HG03280 (cell line): ENCODE measurements at regions not wholly inside any gene's neighbourhood (a gene's known extent, or its start where the extent isn't known, plus 50 kb on each side); places are given as distances from the start of the nearest gene placed in this dataset.
"Not testable (repeated sequence)": the region's sequence is repeated elsewhere in the genome, so short reads cannot be mapped to it uniquely, and the experiment has no call there.

Source experiments
- ATAC-seq: cut with Tn5 transposase; IDR thresholded peaks from one replicate; pipeline ENCODE4 v1.9.1; 2021; ENCODE audit warnings: mild to moderate bottlenecking, moderate library complexity; ENCODE audit not compliant: unreplicated experiment

DNA sequence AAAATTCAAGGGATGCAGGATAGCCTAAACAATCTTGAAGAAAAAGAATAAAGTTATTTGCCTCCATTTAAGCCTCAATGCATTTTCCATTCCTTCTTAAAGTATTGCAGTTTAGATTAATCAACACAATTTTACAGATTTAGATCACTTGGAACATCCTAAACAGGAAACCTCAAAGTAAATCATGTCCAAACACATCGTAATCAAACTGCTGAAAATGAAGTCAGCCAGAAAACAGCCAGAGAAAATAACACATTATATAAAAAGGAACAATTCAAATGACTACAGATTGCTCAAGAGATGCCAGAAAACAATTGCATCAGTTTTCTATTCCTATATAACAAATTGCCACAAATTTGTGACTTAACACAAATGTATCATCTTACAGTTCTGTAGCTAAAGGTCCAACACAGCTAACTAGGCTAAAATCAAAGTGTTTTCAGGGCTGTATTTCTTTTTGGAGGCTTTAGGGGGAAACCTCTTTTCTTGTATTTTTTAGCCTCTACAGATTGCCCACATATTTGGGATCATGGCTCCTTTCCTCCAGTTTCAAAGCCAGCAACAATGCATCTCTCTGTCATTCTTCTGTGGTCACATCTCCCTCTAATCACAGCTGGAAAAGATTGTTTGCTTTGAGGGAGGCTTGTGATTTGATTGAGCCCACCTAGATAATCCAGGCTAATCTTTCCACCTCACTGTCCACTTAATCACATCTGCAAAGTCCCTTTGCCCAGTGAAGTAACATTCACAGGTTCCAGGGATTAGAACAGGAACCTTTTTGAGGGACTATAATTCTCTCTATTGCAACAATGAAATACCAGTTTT is 543.3 kb upstream of the UBE2E2 start:
- no peak for ATAC-seq

DNA sequence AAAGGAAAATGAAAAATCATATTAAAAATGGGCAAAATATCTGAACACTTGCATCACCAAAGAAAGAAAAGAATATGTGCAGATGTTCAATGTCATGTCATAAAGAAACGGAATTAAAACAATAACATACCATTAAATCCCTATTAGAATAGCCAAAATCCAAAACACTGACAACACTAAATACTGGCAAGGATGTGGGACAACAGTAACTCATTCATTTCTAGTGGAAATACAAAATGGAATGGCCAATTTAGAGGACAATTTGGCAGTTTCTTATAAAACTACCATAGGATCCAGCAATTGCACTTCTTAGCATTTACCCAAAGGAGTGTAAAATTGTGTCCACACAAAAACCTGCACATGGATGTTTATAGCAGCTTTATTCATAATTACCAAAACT is 542.5 kb upstream of the UBE2E2 start:
- no peak for ATAC-seq

DNA sequence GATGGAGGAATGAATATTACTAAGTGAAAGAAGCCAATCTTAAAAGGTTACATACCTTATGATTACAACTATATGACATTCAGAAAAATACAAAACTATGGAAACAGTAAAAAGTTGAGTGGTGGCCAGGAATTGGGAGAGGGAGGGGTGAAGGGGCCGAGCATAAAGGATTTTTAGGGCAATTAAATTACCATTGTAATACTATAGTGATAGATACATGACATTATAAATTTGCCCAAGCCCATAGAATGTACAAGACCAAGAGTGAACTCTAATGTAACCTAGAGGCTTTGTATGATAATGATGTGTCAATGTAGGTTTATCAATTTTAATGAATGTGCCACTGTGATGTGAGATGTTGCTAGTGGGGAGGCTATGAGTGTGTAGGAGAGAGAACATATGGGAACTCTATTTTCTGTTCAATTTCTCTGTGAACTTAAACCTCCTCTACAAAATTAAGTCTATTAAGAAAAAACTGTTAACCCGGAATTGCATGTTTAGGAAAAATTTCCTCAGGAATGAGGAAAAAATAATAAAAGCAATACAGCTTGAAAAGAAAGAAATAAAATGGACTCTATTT is 541.9 kb upstream of the UBE2E2 start:
- no peak for ATAC-seq

DNA sequence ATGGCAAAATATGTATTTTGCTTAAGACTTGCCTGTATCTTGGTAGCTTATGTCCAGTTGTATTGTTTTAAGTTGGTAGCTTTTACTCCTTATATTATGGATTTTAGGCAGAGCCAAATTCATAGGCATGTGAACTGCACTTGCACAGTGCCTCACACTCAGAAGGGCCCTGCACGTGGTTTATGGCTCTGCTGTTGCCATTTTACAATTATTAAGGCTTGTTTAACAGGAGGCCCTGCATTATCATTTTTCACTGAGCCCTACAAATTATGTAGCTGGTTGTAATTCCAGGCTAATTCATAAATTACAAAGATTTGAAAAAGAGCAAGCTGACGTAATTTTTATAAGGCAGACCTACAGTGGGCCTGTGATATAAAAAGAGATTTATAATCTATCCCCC is 537.6 kb upstream of the UBE2E2 start:
- ATAC-seq = no peak

DNA sequence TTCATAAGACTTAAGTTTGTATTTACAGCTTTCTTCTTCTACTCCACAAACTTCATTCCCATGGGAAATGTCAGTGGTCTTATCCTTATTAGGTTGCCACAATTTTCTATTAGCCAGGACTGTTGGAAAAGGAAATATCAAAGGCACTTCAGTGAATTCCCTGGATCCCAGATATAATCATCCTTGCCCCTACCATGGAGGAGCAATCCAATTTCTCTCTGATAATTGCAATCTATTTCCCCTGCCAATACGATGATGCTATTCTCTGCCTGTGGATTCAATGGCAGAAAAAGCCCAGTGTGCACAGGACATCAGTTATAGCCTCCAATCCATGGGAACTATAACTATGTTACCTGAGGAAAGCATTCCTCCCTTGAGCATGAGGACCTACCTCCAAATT is 536.4 kb upstream of the UBE2E2 start:
- no peak for ATAC-seq

DNA sequence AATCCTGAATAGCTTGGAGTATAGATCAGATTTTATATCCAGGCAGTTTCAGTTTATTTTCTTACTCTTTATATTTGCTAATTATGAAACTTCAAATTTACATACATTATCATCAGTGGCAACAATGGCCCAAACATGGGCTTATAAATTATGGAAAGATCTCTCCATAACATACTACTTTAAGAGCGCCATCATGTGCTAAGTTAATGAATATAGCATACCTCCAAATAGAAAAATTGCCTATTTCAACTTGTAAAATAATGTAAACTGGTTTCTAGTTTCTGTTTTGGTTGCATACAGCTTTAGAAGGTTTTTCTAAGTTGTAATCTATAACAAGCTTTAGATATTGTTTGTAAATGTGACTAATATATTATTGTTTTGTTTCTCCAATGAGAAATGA is 531.3 kb upstream of the UBE2E2 start:
- ATAC-seq = no peak

DNA sequence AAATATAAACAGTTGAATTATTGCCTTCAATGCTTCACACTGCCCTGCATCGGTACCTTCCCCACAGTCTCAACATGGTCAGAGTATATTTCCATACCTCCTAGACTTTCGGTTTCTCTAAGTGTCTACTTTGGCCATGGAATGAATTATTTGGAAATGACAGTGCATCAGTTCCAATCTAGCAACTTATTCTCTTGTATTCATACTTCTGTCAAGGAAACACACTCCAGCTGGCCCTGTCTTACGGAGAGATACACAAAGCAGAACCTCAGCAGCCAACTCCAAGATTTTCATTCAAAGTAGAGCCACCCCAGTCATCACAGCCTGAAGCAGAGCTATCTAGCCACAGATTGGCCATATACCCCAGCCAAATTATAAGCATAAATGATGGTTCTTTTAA is 518.4 kb upstream of the UBE2E2 start:
- no peak for ATAC-seq

DNA sequence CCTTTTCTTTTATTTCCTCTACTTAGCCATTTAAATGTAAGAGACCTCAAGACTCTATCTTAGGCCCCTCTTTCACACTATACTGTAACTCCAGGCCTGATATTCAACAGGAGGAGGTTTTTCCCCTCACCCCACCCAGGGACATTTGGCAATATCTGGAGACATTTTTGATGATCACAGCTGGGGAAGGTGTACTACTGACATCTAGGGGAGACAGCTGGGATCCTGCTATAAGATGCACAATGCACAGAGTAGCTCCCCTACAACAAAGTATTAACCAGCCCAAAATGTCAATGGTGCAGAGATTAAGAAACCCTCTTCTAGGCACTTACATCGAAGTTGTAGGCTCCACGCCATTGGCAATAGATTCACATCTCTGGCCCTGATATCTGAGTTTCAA is 517.5 kb upstream of the UBE2E2 start:
- ATAC-seq = no peak

DNA sequence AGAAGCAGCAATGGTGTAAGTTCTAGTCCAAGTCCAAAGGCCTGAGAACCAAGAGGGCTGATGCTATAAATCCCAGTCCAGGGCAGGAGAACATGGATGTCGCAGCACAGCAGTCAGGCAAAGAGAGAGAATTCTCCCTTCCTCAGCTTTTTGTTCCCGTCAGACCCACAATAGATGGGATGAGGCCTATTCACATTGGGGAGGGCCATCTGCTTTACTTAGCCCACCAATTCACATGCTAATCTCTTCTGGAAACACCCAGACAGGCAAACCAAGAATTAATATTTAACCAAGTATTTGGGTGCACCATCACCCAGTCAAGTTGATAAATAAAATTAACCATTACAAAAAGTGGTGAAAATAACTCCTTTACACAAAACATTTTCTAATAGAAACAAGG is 511.7 kb upstream of the UBE2E2 start:
- ATAC-seq = no peak

DNA sequence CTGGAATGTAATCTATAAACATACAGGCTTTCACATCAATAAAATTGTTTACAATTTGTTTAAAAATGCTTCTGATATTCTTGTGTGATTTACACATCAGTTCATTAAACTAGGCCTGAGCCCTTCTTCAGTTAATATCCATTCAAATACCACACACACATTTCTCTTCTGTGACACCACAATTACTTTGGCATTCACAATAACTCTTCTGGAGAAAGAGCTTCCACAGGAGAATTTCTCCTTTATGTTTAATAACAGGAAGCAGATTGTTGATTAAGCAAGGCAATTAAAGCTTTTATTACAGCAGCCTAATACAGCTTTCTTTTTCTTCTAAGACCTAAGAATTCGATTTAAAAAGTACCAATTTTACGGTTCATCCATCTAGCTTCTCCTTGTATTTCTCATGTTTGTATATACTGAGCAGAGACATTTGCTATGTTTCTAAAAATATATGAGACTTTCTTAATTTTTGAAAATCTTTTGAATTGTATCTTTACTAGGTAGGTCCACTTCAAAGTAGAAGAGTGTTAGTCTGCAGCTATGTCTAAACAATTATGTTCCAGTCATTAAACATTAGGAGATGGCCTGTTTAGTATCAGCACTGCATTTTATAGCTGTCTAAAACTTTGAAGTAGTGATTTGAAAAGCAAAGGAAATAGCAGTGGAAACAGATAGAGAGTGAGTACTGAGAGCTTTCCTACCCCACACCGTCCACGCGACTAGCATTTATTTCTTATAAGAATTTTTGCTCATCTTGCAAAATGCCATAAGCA is 511.1 kb upstream of the UBE2E2 start:
- ATAC-seq = no peak

DNA sequence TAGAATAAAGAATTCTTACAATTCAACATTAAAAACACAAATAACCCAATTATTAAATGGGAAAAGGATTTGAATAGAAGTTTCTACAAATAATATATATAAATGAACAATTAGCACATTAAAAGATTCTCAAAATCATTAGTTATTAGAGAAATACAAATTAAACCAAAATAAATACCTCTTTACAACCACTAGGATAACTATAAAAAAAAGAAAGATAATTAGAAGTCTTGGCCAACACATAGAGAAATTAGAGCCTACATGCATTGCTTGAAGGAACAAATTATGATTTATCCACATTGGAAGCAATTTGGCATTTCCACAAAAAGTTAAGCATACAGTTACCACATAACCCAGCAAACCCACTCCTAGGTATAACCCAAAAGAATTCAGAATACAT is 502.3 kb upstream of the UBE2E2 start:
- no peak for ATAC-seq

DNA sequence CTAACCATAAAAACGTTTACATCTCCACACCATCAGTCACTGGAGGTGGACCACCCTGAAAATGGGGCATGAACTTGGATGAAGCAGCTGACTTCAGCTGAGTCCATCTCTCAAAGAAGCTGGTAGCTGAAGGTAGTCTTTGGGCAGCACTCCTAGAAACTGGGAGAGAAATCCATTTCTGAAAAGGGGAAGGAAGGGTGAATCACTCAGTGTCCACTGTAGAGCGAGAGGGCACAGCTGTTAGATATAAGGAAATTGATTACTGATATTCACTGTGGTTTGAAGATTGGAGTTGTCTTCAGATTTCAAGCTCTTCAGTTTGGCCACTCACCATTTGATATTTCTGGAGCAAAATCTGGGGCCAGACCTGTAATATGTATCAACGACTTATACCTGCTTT is 499.0 kb upstream of the UBE2E2 start:
- no peak for ATAC-seq

DNA sequence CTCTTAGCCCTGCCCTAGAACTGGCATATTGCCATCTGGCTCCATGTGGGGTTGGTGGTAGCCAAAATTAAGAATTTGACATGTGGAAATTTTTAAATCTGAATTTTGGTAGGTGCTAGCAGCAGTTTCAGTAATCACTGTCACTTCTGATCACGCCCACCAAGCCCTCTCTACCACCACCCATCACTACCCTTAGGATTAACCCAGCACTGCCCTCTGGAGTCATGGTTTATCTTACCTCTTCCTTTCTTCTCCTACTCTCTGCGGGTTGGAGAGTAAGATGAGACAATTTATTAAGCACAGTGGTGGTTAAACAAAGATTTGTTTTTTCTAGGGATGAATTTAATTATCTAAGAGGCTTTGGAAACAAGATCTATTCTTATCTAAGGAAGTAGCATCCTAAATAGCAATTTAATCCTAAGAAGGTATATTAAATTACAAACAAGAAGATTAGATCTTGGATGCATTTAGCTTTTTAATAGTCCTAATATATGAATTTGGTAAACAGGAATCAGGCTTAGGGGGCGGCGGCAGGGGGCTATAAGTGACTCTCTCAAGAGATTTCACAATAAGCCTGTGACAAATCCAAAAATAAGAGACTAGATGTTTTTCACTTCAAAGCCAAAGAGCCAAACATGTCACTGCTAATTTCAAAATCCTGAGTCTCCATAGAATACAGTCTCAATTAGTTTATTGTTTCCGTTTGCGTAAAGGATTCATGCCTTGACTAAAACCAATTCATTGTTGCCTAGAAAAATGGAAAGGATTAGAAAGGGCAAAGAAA is 498.4 kb upstream of the UBE2E2 start:
- ATAC-seq = no peak

DNA sequence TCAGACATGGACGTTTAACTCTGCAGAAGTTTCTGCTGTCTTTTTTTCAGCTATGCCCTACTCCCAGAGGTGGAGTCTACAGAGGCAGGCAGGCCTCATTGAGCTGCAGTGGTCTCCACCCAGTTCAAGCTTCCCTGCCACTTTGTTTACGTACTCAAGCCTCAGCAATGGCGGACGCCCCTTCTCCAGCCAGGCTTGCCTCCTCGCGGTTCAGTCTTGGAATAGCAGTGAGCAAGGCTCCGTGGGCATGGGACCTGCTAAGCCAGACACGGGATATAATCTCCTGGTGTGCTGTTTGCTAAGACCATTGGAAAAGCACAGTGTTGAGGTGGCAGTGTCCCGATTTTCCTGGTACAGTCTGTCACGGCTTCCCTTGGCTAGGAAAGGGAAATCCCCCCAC is 496.2 kb upstream of the UBE2E2 start:
- not testable (repeated sequence) for ATAC-seq

DNA sequence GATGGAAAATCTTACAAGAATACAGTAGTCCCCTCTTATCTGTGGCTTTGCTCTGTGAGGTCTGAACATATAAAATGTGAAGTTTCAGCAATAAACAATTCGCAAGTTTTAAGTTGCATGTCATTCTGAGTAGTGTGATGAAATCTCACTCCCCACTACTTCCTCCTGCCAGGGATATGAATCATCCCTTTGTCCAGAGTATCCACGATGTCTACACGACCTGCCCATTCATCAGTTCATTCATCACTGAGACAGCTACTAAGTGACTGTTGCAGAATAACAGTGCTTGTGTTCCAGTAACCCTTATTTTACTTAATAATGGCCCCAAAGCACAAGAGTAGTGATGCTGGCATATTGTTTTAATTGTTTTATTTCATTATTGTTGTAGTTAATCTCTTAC is 489.2 kb upstream of the UBE2E2 start:
- no peak for ATAC-seq

DNA sequence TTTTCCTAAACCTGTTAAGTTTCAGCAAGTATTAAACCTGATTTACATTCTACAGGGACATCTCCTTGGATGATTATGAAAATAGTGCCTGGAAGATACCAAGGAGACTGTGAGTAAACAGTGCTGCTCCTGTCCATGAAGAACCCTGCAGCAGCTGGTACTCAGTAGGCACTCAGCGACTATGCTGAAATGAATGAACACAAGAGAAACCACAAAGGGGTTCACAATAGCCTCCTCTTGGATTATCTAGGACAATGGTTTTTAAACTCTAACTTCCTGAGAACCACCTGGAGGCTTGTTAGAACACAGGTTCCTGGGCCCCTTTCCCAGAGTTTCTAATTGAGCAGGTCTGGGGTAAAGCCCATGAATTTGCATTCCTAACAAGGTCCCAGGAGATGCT is 488.4 kb upstream of the UBE2E2 start:
- ATAC-seq = no peak

DNA sequence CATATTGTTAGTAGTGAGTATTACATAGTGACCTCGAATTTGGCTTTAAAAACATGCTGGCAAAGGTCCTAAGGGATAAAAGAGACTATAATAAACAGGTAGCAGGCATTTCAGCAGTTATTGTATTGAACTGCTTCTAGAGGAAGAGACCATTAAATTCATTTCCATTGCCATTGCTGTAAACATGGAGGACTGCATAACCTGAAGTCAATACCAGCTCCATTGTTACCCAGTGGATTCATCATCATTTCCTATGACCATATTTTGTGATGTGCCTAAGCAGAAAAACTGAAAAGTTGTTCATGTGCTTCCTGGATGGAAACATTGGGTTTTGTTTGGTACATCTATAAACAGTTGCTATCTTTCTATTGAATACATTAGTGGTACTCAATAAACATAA is 482.5 kb upstream of the UBE2E2 start:
- ATAC-seq = no peak

DNA sequence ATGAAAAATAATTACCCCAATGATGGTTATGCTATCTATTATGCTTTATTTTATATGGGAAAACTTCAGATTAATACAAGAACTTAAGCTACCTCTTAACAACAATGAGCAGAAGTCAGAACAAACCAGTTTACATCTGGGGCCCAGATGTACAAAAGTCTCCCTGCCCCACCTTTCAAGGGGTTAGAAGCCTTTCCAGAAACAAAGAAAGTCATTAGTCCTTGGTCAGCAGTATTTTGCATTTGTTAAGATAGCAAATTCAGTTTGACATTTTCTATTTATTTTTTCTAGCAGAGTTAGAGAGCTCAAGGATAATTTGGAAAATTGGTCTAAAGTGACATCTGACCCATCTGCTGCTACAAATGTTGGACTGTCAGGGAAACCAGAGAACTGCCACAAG is 478.7 kb upstream of the UBE2E2 start:
- ATAC-seq = no peak

DNA sequence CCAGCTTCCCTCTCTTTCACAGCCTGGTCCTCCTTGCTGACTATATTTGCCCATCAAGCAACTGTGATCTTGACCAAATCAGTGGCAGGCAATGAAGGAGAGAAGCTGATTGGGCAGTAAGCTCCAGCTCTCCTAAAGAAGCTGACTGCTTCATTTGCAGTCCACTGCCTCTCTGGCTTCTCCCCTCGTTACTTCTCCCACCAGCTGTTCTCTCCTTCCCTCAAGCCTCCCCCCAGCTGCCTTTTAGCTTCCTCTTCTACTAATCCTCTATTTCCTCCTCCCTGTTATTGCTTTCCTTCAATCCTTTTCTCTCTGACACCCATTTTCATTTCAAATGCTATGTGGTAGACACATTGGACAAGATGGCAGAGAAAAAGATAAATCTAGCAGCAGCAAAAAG is 474.7 kb upstream of the UBE2E2 start:
- ATAC-seq = no peak

DNA sequence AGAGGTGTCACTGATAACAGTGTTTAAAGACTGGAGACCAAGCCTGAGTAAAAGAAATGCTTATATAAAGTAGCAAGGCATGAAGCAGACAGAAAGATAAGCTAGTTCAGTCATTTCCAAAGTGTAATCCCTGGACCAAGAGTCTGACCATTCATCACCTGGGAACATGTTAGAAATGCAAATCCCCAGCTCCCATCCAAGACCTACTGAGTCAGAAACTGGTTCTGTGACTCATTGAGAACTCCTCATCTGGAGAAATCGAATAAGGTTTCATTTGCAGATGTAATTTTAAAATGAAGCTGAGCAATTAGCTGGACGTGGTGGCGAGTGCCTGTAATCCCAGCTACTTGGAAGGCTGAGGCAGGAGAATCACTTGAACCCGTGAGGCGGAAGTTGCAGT is 473.9 kb upstream of the UBE2E2 start:
- no peak for ATAC-seq

DNA sequence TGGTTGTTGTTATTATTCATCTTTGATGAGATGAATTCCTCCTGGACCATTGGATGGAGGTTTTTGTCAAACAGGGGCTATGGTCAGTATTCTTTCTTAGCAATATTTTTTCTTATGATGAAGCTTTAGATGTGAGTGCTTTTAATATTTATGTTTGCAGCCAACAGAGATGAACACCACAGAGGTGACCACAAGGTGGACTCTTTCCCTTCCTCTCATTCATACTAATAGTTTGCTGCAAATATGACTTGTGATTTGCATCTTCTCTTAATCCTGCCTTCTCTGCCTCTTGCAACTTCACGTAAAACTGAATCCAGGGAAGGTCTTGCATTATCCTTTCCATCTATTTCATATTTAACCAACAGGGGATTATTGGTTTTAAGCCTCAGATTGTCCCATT is 473.1 kb upstream of the UBE2E2 start:
- no peak for ATAC-seq
